T-cell (primary cell): ENCODE measurements at regions not wholly inside any gene's neighbourhood (a gene's known extent, or its start where the extent isn't known, plus 50 kb on each side); places are given as distances from the start of the nearest gene placed in this dataset.

ENCODE experiments used
- ATAC-seq, 4 experiments: fragments of 200-7000 bp in 3 of 4; fragments of 150-1000 bp in 1 of 4; cut with Tn5 transposase; replicated peaks in 1 of 4; 1 replicate in 3 of 4; 2 replicates in 1 of 4; pipeline ENCODE4 v1.10.0; 2021; ENCODE audit warnings: moderate library complexity in 3 of 4, mild to moderate bottlenecking in 2 of 4, moderate number of reproducible peaks in 1 of 4
- CTCF ChIA-PET, 2 donors: fragments of 300-600 bp; sonication (Branson Sonifier 250); formaldehyde crosslinking; loops; one replicate each; lab custom pipeline; 2022; ENCODE audit warnings: antibody characterized with exemption in 2 of 2; lab: Charles Lee
- POLR2A ChIA-PET, 2 donors: fragments of 300-600 bp; sonication (Branson Sonifier 250); formaldehyde crosslinking; loops; one replicate each; lab custom pipeline; 2022; ENCODE audit warnings: antibody characterized with exemption in 2 of 2; lab: Charles Lee
- DNase-seq, 35 experiments: peaks; one replicate each; pipeline versions ENCODE4 v3.0.0 to v3.0.0-alpha.2; 2013 to 2023
- H3K27ac ChIP-seq: one replicate; pipeline ENCODE4 v1.5.1; 2013; ENCODE audit warnings: low read length
- H3K27me3 ChIP-seq, 2 experiments: replicated peaks in 1 of 2; 1 replicate in 1 of 2; 2 replicates in 1 of 2; pipeline versions ENCODE4 v1.6.1 to v1.7.0; 2013; ENCODE audit warnings: low read length in 1 of 2, mixed read lengths in 1 of 2; ENCODE audit not compliant: control insufficient read depth in 2 of 2, insufficient read depth in 2 of 2; ENCODE audit errors: extremely low read depth in 1 of 2
- H3K36me3 ChIP-seq, 2 donors: 1 replicate in 1 of 2; 2 replicates in 1 of 2; pipeline versions ENCODE4 v1.6.1 to v1.7.0; 2013; ENCODE audit warnings: low read length in 1 of 2; ENCODE audit not compliant: control insufficient read depth in 2 of 2, insufficient read depth in 1 of 2; ENCODE audit errors: extremely low read depth in 1 of 2
- H3K4me1 ChIP-seq, 2 experiments: 1 replicate in 1 of 2; 2 replicates in 1 of 2; pipeline versions ENCODE4 v1.6.1 to v1.7.0; 2013; ENCODE audit warnings: low read length in 2 of 2, mixed read lengths in 1 of 2; ENCODE audit not compliant: insufficient read depth in 2 of 2, control insufficient read depth in 1 of 2; ENCODE audit errors: extremely low read depth in 1 of 2
- H3K4me3 ChIP-seq, 2 donors: 1 replicate in 1 of 2; 2 replicates in 1 of 2; pipeline versions ENCODE4 v1.5.1 to v1.7.0; 2013; ENCODE audit warnings: mild to moderate bottlenecking in 2 of 2, low read length in 1 of 2, moderate library complexity in 1 of 2; ENCODE audit not compliant: control insufficient read depth in 1 of 2; ENCODE audit errors: extremely low read depth in 1 of 2
- H3K9me3 ChIP-seq: 2 replicates; pipeline ENCODE4 v1.7.0; 2013
- H3K27ac Mint-ChIP-seq, 2 donors: one replicate each; pipeline ENCODE4 v1.8.0; 2020 to 2021; ENCODE audit warnings: mild to moderate bottlenecking in 2 of 2, mixed read lengths in 2 of 2
- H3K27me3 Mint-ChIP-seq, 2 donors: one replicate each; pipeline ENCODE4 v1.8.0; 2021 to 2022; ENCODE audit warnings: mixed read lengths in 2 of 2
- H3K36me3 Mint-ChIP-seq: one replicate; pipeline ENCODE4 v1.8.0; 2021; ENCODE audit warnings: mixed read lengths
- H3K4me1 Mint-ChIP-seq, 3 donors: one replicate each; pipeline ENCODE4 v1.8.0; 2020 to 2022; ENCODE audit warnings: mixed read lengths in 3 of 3, mild to moderate bottlenecking in 1 of 3
- H3K4me3 Mint-ChIP-seq, 3 donors: one replicate each; pipeline ENCODE4 v1.8.0; 2020 to 2022; ENCODE audit warnings: mild to moderate bottlenecking in 3 of 3, mixed read lengths in 3 of 3, moderate library complexity in 3 of 3
- H3K9me3 Mint-ChIP-seq, 3 donors: one replicate each; pipeline ENCODE4 v1.8.0; 2020 to 2022; ENCODE audit warnings: mixed read lengths in 3 of 3
- whole genome bisulfite sequencing: methylation state at CpG from one replicate; pipeline ENCODE4 v1.1.5; 2013; ENCODE audit warnings: missing lambda C conversion rate; ENCODE audit not compliant: insufficient coverage; 5-methylcytosine and 5-hydroxymethylcytosine counted together

GRCh38 chr1:207214453-207214852, 107.0 kb upstream of the CD55 start:
- peaks cover 0 to 9% of the 10 kb centered on the region in 2 donors for H3K27me3 Mint-ChIP-seq
- H3K9me3 ChIP-seq, result no peaks in the 10 kb centered on the region
- ChIA-PET POLR2A (interaction anchor here in 1 of 2 donors (0.6 kb wide), 1 partner anchor 60 kb away, joined by 3 read pairs; no protein-coding TSS in a partner anchor), CTCF (no interaction called here)
- H3K4me1 ChIP-seq, result no peaks in the 10 kb centered on the region
- peaks cover 0 to 17% (median 11%) of the 10 kb centered on the region in 3 donors for H3K9me3 Mint-ChIP-seq
- H3K36me3 ChIP-seq, result no peaks in the 10 kb centered on the region
- H3K36me3 Mint-ChIP-seq, result no peaks in the 10 kb centered on the region
- no peak overlapping the region for H3K4me3 ChIP-seq
- peaks cover 6 to 12% (median 11%) of the 10 kb centered on the region in 3 donors for H3K4me1 Mint-ChIP-seq
- WGBS, result no CpG with 5 or more reads among the region's 1 CpG
- no peak overlapping the region for H3K27ac Mint-ChIP-seq
- DNase-seq (no peak), ATAC-seq (no peak)
- no peak overlapping the region for H3K4me3 Mint-ChIP-seq
- no peak overlapping the region for H3K27ac ChIP-seq
- H3K27me3 ChIP-seq, result no peaks in the 10 kb centered on the region

GRCh38 chr1:207217778-207218511, 103.5 kb upstream of the CD55 start:
- ATAC-seq (no peak), DNase-seq (no peak)
- H3K27ac Mint-ChIP-seq, result no peak overlapping the region
- H3K4me3 Mint-ChIP-seq, result no peak overlapping the region
- peaks cover 6 to 12% (median 11%) of the 10 kb centered on the region in 3 donors for H3K4me1 Mint-ChIP-seq
- Histone ChIP-seq H3K4me3 (no peak overlapping the region), H3K27me3 (peaks cover 0 to 3% of the 10 kb centered on the region in 2 experiments), H3K27ac (no peak overlapping the region), H3K36me3 (no peaks in the 10 kb centered on the region), H3K9me3 (no peaks in the 10 kb centered on the region), H3K4me1 (no peaks in the 10 kb centered on the region)
- H3K9me3 Mint-ChIP-seq, result peaks cover 0 to 12% (median 9%) of the 10 kb centered on the region in 3 donors
- ChIA-PET POLR2A (no interaction called here), CTCF (no interaction called here)
- H3K27me3 Mint-ChIP-seq, result peaks cover 0 to 9% of the 10 kb centered on the region in 2 donors
- no peaks in the 10 kb centered on the region for H3K36me3 Mint-ChIP-seq
- WGBS, result 14% methylated on average over 1 of the region's 8 CpGs

DNA sequence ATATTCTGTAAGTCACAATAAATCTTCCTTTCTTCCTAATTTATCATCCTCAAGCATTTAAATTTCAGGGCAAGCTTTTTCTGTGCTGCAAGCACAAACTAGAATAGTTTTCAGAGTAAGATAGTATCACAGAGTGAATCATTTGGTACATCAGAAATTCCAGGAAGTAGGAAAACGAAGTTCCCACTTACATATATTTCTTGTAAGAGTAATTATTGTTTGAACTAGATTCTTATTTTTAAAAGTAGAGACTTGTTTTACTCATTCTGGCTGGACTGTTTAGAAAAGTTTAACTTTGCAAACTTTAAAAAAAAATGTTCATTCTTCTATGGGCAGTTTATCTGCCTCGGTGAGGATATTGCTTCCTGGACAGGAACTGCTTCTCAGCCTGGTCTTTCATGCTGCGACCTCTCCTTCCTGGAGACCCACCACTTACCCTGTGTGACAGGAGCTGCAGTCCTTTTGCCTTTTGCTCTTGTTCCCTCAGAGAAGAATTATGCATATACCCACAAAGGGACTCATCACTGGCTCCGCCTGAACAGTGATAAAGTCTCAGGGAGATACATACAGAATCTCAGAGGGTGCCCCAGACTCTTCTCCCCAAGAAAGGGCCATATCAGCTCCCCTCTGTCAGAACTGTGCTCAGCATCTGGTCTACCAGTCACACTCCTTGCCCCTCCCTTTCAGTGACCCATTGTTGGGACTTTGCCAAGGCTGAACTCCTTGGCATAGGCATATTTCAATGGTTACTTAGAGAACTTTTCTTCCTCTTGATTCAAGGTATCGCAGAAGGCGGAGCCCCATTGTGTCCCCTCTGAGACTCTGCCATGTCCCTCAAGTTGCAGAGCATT, 102.7 kb upstream of the CD55 start:
- CTCF ChIA-PET, result no interaction called here
- no peak overlapping the region for H3K27ac ChIP-seq
- H3K4me1 ChIP-seq, result no peaks in the 10 kb centered on the region
- WGBS, result 59% methylated on average over 3 of the region's 6 CpGs
- POLR2A ChIA-PET, result no interaction called here
- Mint-ChIP-seq H3K9me3 (peaks cover 0 to 12% (median 9%) of the 10 kb centered on the region in 3 donors), H3K27me3 (peaks cover 0 to 9% of the 10 kb centered on the region in 2 donors), H3K4me3 (no peak overlapping the region), H3K4me1 (peaks cover 6 to 12% (median 11%) of the 10 kb centered on the region in 3 donors), H3K27ac (no peak overlapping the region), H3K36me3 (no peaks in the 10 kb centered on the region)
- no peaks in the 10 kb centered on the region for H3K9me3 ChIP-seq
- peaks cover 0 to 3% of the 10 kb centered on the region in 2 experiments for H3K27me3 ChIP-seq
- no peak for DNase-seq
- H3K4me3 ChIP-seq, result no peak overlapping the region
- H3K36me3 ChIP-seq, result no peaks in the 10 kb centered on the region
- no peak for ATAC-seq

- ChIA-PET POLR2A (interaction anchor here in 1 of 2 donors (0.7 kb wide), 1 partner anchor 109 kb away, joined by 10 read pairs; no protein-coding TSS in a partner anchor), CTCF (interaction anchor here (0.7 kb wide), 2 partner anchors 12 to 369 kb away, joined by 3 to 5 read pairs; no protein-coding TSS in a partner anchor)
- Mint-ChIP-seq H3K9me3 (no peaks in the 10 kb centered on the region), H3K27me3 (peaks cover 0 to 9% of the 10 kb centered on the region in 2 donors), H3K36me3 (no peaks in the 10 kb centered on the region), H3K27ac (no peak overlapping the region), H3K4me3 (no peak overlapping the region), H3K4me1 (peaks cover 6 to 12% (median 11%) of the 10 kb centered on the region in 3 donors)
- ATAC-seq (no peak), DNase-seq (no peak)
- no peaks in the 10 kb centered on the region for H3K36me3 ChIP-seq
- no peaks in the 10 kb centered on the region for H3K9me3 ChIP-seq
- H3K4me3 ChIP-seq, result no peak overlapping the region
- H3K27me3 ChIP-seq, result peaks cover 0 to 3% of the 10 kb centered on the region in 2 experiments
- WGBS, result 82% methylated on average over 16 of the region's 24 CpGs
- no peaks in the 10 kb centered on the region for H3K4me1 ChIP-seq
- H3K27ac ChIP-seq, result no peak overlapping the region
Observed at GRCh38 chr1:207219979-207220889, 101.2 kb upstream of the CD55 start.

GRCh38 chr1:207221934-207222351, 99.5 kb upstream of the CD55 start:
- Histone ChIP-seq H3K36me3 (no peaks in the 10 kb centered on the region), H3K9me3 (no peaks in the 10 kb centered on the region), H3K27ac (no peak overlapping the region), H3K27me3 (peaks cover 0 to 3% of the 10 kb centered on the region in 2 experiments), H3K4me3 (no peak overlapping the region), H3K4me1 (no peaks in the 10 kb centered on the region)
- DNase-seq (no peak), ATAC-seq (no peak)
- Mint-ChIP-seq H3K36me3 (no peaks in the 10 kb centered on the region), H3K4me1 (peaks cover 6 to 12% (median 11%) of the 10 kb centered on the region in 3 donors), H3K9me3 (no peaks in the 10 kb centered on the region), H3K27me3 (peaks cover 0 to 9% of the 10 kb centered on the region in 2 donors), H3K27ac (no peak overlapping the region), H3K4me3 (no peak overlapping the region)
- POLR2A ChIA-PET, result no interaction called here
- CTCF ChIA-PET, result no interaction called here

DNA sequence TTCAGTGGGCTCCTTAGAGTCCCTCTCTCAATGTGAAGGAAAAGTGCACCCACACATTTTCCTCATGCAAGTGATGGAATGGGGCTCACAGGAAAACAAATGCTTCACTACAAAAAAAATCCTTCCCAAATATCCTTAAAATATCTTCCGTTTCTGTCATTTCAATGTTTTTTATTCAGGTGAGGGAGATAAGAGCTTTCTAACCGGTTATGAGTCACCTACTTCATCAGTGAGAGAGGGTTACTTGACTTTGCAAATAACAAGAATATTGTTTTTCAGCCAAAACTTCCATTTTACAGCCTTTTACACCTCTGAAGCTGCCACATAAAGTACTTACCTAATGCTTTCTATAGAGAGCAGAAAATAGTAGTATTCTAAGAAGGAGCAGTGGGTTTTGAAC, 98.3 kb upstream of the CD55 start:
- DNase-seq, result no peak

More for the DNA sequence above, 98.3 kb upstream of the CD55 start:
- no peak overlapping the region for H3K4me3 ChIP-seq
- ATAC-seq, result no peak
- H3K4me1 Mint-ChIP-seq, result peaks cover 3 to 9% (median 9%) of the 10 kb centered on the region in 3 donors
- H3K9me3 ChIP-seq, result no peaks in the 10 kb centered on the region
- no peak overlapping the region for H3K27ac ChIP-seq
- H3K36me3 Mint-ChIP-seq, result no peaks in the 10 kb centered on the region
- H3K36me3 ChIP-seq, result no peaks in the 10 kb centered on the region
- POLR2A ChIA-PET, result no interaction called here
- H3K27ac Mint-ChIP-seq, result no peak overlapping the region
- no peak overlapping the region for H3K4me3 Mint-ChIP-seq
- H3K4me1 ChIP-seq, result no peaks in the 10 kb centered on the region
- WGBS, result no CpG with 5 or more reads among the region's 2 CpGs
- CTCF ChIA-PET, result no interaction called here
- no peaks in the 10 kb centered on the region for H3K9me3 Mint-ChIP-seq
- peaks cover 0 to 8% of the 10 kb centered on the region in 2 donors for H3K27me3 Mint-ChIP-seq
- H3K27me3 ChIP-seq, result peaks cover 0 to 3% of the 10 kb centered on the region in 2 experiments
